ENCODE measurements at regions not wholly inside any gene's neighbourhood (a gene's known extent, or its start where the extent isn't known, plus 50 kb on each side); places are given as distances from the start of the nearest gene placed in this dataset.

GRCh38 chr9:4921449-4921848, 63.6 kb upstream of the JAK2 start:
- DNase-seq (ENCODE audit: low spot score): no peak
- intact Hi-C loops (cut with DNase I): no loop called here

- intact Hi-C loops (cut with DNase I): loop anchor here in 1 of 2 donors (2.0 kb wide), 1 partner anchor 39 kb away; no protein-coding TSS in a partner anchor
- DNase-seq (ENCODE audit: low spot score): no peak
These were observed 63.0 kb upstream of the JAK2 start for GRCh38 chr9:4922101-4922500.

GRCh38 chr9:4922730-4923129, 62.3 kb upstream of the JAK2 start:
- DNase-seq (ENCODE audit: low spot score): no peak
- intact Hi-C loops (cut with DNase I): loop anchor here in 1 of 2 donors (2.0 kb wide), 1 partner anchor 40 kb away; no protein-coding TSS in a partner anchor

DNA sequence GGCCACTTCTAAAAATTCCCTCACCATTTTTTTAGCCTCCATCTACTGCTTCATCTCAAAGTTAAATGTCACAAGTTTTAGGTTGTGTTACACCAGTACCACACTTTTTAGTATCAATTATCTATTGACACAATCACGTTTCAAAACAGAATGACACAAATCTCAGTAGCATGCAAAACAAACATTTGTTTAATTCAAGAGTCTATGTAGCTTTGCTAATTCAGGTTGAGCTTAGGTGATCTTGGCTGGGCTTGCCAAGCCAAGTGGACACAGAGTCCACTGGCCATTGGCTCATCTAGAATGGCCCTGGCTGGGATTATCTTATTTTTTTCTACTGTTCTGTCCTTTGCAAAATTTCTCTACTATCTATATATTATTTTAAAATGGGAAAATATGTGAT, 61.9 kb upstream of the JAK2 start:
- intact Hi-C loops (cut with DNase I): loop anchor here in 1 of 2 donors (2.0 kb wide), 1 partner anchor 40 kb away; no protein-coding TSS in a partner anchor
- DNase-seq (ENCODE audit: low spot score): no peak

DNA sequence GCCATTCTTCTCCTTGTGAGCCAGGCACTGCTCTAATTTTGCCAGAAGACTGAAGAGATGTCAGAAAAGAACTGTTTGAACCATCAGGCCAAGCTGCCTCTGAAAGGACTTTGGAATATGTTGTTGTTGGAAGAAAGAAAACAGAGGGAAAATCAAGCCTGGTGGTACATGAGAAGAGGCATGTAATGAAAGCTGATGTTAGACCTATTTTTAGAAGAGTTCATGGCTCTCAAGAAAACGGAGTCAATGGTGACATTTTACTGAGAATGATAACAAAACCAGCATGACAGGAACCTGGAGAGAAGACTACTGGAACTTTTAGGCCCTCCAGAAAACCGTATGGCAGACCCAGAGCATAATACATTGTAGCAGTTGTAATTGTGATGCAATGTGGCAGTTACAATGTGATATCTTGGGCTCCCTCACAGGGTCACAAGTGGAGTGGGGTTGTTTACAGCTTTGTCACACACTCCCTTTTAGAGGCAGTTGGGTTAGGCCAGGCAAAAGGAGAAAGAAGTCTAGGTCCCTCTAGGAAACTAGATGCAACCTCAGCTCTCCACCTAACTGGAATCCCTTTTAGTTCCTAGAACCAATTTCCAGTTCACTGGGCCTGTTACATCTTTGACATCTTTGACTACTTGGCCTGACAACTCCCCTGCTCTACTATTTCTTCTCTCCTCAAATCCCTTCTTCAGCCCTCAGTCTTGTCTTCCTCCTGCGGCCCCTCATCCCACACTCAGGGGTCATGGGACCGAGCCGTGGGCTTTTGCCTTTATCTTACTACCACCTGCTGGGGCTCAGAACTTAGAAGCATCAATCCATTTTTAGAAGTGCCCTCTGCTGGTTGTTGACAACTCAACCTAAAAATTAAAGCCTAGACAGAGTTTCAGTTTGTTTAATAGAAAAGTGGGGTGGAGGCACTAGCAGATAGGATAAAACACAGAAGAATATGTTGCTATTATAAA, 61.2 kb upstream of the JAK2 start:
- intact Hi-C loops (cut with DNase I): loop anchor here in 1 of 2 donors (2.0 kb wide), 1 partner anchor 41 kb away; no protein-coding TSS in a partner anchor
- DNase-seq (ENCODE audit: low spot score): no peak

GRCh38 chr9:4926239-4926638, 58.8 kb upstream of the JAK2 start:
- no peak for DNase-seq (ENCODE audit: low spot score)
- intact Hi-C loops (cut with DNase I): no loop called here

DNA sequence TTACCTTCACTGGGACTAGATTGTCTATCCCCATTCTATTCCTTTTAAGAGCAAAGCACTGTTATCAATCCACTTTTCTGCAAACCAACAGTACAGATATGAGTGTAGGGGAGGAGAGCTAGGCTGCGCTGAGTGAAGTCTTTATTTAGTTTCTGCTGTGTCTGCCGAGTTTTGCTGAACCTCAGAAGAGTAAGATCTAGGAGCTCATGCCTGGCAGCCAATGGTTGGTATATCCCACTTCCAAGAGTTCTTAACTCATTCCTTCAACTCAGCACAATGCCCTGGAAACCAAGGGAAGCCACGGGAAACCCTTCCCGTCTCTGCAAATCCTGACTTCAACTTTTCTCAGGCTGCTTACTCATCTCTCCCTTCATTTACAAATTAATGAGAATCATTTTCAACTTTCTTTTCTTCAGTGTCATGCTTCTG, 58.0 kb upstream of the JAK2 start:
- no peak for DNase-seq (ENCODE audit: low spot score)
- intact Hi-C loops (cut with DNase I): no loop called here

- intact Hi-C loops (cut with DNase I): no loop called here
These were observed 57.4 kb upstream of the JAK2 start for GRCh38 chr9:4927701-4928100.

DNA sequence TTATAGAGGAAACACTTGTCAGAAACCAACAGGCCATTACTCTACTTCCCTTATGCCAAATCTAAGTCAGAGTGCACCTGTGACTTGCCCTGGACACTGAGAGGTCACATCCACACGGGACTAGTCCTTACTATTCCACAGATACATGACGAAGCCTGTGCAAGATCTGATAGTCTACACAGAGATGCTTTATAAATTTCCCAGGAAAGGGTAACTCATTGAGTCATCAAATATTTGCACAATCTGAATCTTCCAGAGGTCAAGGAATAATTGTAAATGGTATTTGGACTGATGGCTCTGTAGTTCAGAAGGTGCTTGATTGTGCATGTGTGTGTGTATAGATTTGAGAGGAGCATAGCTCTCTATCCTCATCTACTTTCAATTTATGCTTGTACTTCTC, 55.2 kb upstream of the JAK2 start:
- intact Hi-C loops (cut with DNase I): loop anchor here in 1 of 2 donors (10.0 kb wide), 1 partner anchor 55 kb away; the partner anchor contains the start of gene JAK2
- no peak for DNase-seq (ENCODE audit: low spot score)

More at GRCh38 chr9:4927701-4928100, 57.4 kb upstream of the JAK2 start:
- no peak for DNase-seq (ENCODE audit: low spot score)

- intact Hi-C loops (cut with DNase I): loop anchor here in 1 of 2 donors (10.0 kb wide), 1 partner anchor 52 kb away; the partner anchor contains the start of gene JAK2
- DNase-seq (ENCODE audit: low spot score): no peak
These were observed 52.4 kb upstream of the JAK2 start for GRCh38 chr9:4932681-4933080.

- DNase-seq (ENCODE audit: low spot score): peak; percentile 50
- intact Hi-C loops (cut with DNase I): loop anchor here in 1 of 2 donors (10.0 kb wide), 1 partner anchor 52 kb away; the partner anchor contains the start of gene JAK2
These were observed 51.9 kb upstream of the JAK2 start for GRCh38 chr9:4933177-4933576.

- intact Hi-C loops (cut with DNase I): loop anchor here in 1 of 2 donors (10.0 kb wide), 1 partner anchor 51 kb away; the partner anchor contains the start of gene JAK2
- no peak for DNase-seq (ENCODE audit: low spot score)
These were observed 51.2 kb upstream of the JAK2 start for GRCh38 chr9:4933861-4934260.

GRCh38 chr9:4935001-4935672, 49.9 kb upstream of the JAK2 start:
- intact Hi-C loops (cut with DNase I): loop anchor here (5.0 to 10.0 kb wide), 2 partner anchors 50 to 628 kb away; partner anchors contain the start of gene JAK2 (in 1 of the 2)
- no peak for DNase-seq (ENCODE audit: low spot score)
